HCT116 (cell line): ENCODE measurements at regions not wholly inside any gene's neighbourhood (a gene's known extent, or its start where the extent isn't known, plus 50 kb on each side); places are given as distances from the start of the nearest gene placed in this dataset.

Source experiments
- ATAC-seq: fragments of 200-7000 bp; cut with Tn5 transposase; 2 replicates; pipeline ENCODE4 v1.9.1; 2020; ENCODE audit warnings: mild to moderate bottlenecking, moderate library complexity
- BruUV-seq: library from RNA; stranded (reverse); fragments of 400-500 nt; replicated peaks from 2 replicates; lab custom pipeline; 2021; lab: Mats Ljungman, UMichigan
- CTCF ChIA-PET: fragments of 300-600 bp; sonication (Branson Sonifier 250); formaldehyde crosslinking; loops from one replicate; lab custom pipeline; 2021; ENCODE audit warnings: antibody characterized with exemption; lab: Charles Lee
- POLR2A ChIA-PET: fragments of 300-600, 350-600 bp; sonication (Branson Sonifier 250); formaldehyde crosslinking; loops from one replicate; lab custom pipeline; 2021; ENCODE audit warnings: antibody characterized with exemption; lab: Charles Lee
- RAD21 ChIA-PET, 2 experiments: fragments of 300-600 bp; sonication (Branson Sonifier 250); formaldehyde crosslinking; loops; one replicate each; lab custom pipeline; 2023; ENCODE audit warnings: low total read pairs in 2 of 2; ENCODE audit not compliant: uncharacterized antibody in 2 of 2, unreplicated experiment in 2 of 2, low non-redundant PET in 1 of 2; lab: Charles Lee
- DNase-seq: peaks from one replicate; pipeline ENCODE4 v3.0.0-alpha.2; 2010; ENCODE audit warnings: low read depth, low spot score
- H2AFZ ChIP-seq: fragments of 200-600 bp; shearing (Covaris generic), sonication (generic); 2 replicates; pipeline ENCODE4 v1.6.1; 2017; ENCODE audit warnings: low read depth, mixed run types, mixed read lengths, antibody characterized with exemption, low read length; ENCODE audit not compliant: poor library complexity, severe bottlenecking
- H3K27ac ChIP-seq: 2 replicates; pipeline ENCODE4 v1.5.1; 2012; ENCODE audit warnings: low read depth, low read length
- H3K27me3 ChIP-seq: fragments of 200-600 bp; sonication (generic); 2 replicates; pipeline ENCODE4 v1.6.1; 2016; ENCODE audit warnings: mixed run types, low read length, mixed read lengths; ENCODE audit not compliant: insufficient read depth
- H3K36me3 ChIP-seq, 2 experiments: fragments of 200-500 bp in 1 of 2; fragments of 200-600 bp in 1 of 2; sonication (Bioruptor generic) in 1 of 2; sonication (generic) in 1 of 2; 2 replicates each; pipeline versions ENCODE4 v1.5.1 to v1.6.1; 2014 to 2016; ENCODE audit warnings: low read length in 2 of 2, inconsistent platforms in 1 of 2, mixed read lengths in 1 of 2, mixed run types in 1 of 2; ENCODE audit not compliant: insufficient read depth in 2 of 2, control insufficient read depth in 1 of 2
- H3K4me1 ChIP-seq, 2 experiments: fragments of 200-600 bp in 1 of 2; sonication (generic) in 1 of 2; 2 replicates each; pipeline versions ENCODE4 v1.5.1 to v1.6.1; 2012 to 2017; ENCODE audit warnings: low read length in 2 of 2, inconsistent platforms in 1 of 2, mild to moderate bottlenecking in 1 of 2, mixed read lengths in 1 of 2, mixed run types in 1 of 2, moderate library complexity in 1 of 2; ENCODE audit not compliant: insufficient read depth in 2 of 2, control insufficient read depth in 1 of 2
- H3K4me2 ChIP-seq: fragments of 200-600 bp; sonication (generic); 2 replicates; pipeline ENCODE4 v1.6.1; 2017; ENCODE audit warnings: mixed run types, low read length, mixed read lengths
- H3K4me3 ChIP-seq, 2 experiments: fragments of 200-600 bp in 1 of 2; sonication (generic) in 1 of 2; replicated peaks in 1 of 2; 2 replicates each; pipeline ENCODE4 v1.5.1; 2011 to 2016; ENCODE audit warnings: low read length in 2 of 2, control low read depth in 1 of 2, low read depth in 1 of 2, mild to moderate bottlenecking in 1 of 2, mixed read lengths in 1 of 2, mixed run types in 1 of 2
- H3K79me2 ChIP-seq: fragments of 200-600 bp; sonication (generic); 2 replicates; pipeline ENCODE4 v1.6.1; 2017; ENCODE audit warnings: mild to moderate bottlenecking, mixed run types, low read length, moderate library complexity, mixed read lengths; ENCODE audit not compliant: insufficient read depth
- H3K9ac ChIP-seq: fragments of 200-600 bp; sonication (generic); 2 replicates; pipeline ENCODE4 v1.6.1; 2016; ENCODE audit warnings: low read length, mixed read lengths
- H3K9me2 ChIP-seq: fragments of 200-600 bp; sonication (generic), shearing (Covaris generic); 2 replicates; pipeline ENCODE4 v1.6.1; 2017; ENCODE audit warnings: mixed run types, mild to moderate bottlenecking, moderate library complexity; ENCODE audit not compliant: insufficient read depth
- H3K9me3 ChIP-seq, 2 experiments: fragments of 200-500 bp in 1 of 2; fragments of 200-600 bp in 1 of 2; sonication (Bioruptor generic) in 1 of 2; sonication (generic) in 1 of 2; 2 replicates each; pipeline ENCODE4 v1.6.1; 2014 to 2017; ENCODE audit warnings: low read length in 2 of 2, mixed read lengths in 2 of 2, inconsistent platforms in 1 of 2, low read depth in 1 of 2, mild to moderate bottlenecking in 1 of 2, mixed run types in 1 of 2, moderate library complexity in 1 of 2; ENCODE audit not compliant: control insufficient read depth in 1 of 2, insufficient read depth in 1 of 2
- H4K20me1 ChIP-seq: fragments of 200-600 bp; sonication (generic), shearing (Covaris generic); 2 replicates; pipeline ENCODE4 v1.6.1; 2017; ENCODE audit warnings: mixed run types, mild to moderate bottlenecking, moderate library complexity; ENCODE audit not compliant: insufficient read depth
- CEBPB ChIP-seq: IDR thresholded peaks from 2 replicates; pipeline ENCODE4 v1.6.1; 2012; ENCODE audit warnings: low read depth
- CTCF ChIP-seq, 3 experiments: fragments of 200-600 bp in 1 of 3; sonication (generic) in 1 of 3; IDR thresholded peaks in 2 of 3; conservative IDR thresholded peaks in 1 of 3; 2 replicates each; pipeline ENCODE4 v1.5.1; 2012 to 2017; ENCODE audit warnings: low read depth in 2 of 3, low read length in 2 of 3, antibody characterized with exemption in 1 of 3, borderline replicate concordance in 1 of 3, control low read depth in 1 of 3, mild to moderate bottlenecking in 1 of 3, mixed read lengths in 1 of 3, mixed run types in 1 of 3, moderate library complexity in 1 of 3; ENCODE audit not compliant: insufficient read depth in 1 of 3
- EZH2 ChIP-seq: fragments of 200-600 bp; sonication (generic); IDR thresholded peaks from 2 replicates; pipeline ENCODE4 v1.6.1; 2017; ENCODE audit warnings: antibody characterized with exemption, mixed run types
- EZH2phosphoT487 ChIP-seq: fragments of 200-600 bp; IDR thresholded peaks from 2 replicates; pipeline ENCODE4 v1.6.1; 2018; ENCODE audit warnings: antibody characterized with exemption, borderline replicate concordance
- FOSL1 ChIP-seq: IDR thresholded peaks from 2 replicates; pipeline ENCODE4 v1.6.1; 2012; ENCODE audit warnings: low read depth
- JUND ChIP-seq: IDR thresholded peaks from 2 replicates; pipeline ENCODE4 v1.6.1; 2012
- RAD21 ChIP-seq: IDR thresholded peaks from 2 replicates; pipeline ENCODE4 v1.6.1; 2012; ENCODE audit warnings: low read depth, mild to moderate bottlenecking
- REST ChIP-seq: IDR thresholded peaks from 2 replicates; pipeline ENCODE4 v1.6.1; 2012; ENCODE audit warnings: low read depth
- SRF ChIP-seq: IDR thresholded peaks from 2 replicates; pipeline ENCODE4 v1.6.1; 2012; ENCODE audit warnings: low read depth
- YY1 ChIP-seq: IDR thresholded peaks from 2 replicates; pipeline ENCODE4 v1.6.1; 2011; ENCODE audit warnings: low read length, low read depth, moderate library complexity, mild to moderate bottlenecking; ENCODE audit not compliant: insufficient replicate concordance; ENCODE audit errors: extremely low read depth
- ZNF274 ChIP-seq: fragments of 200-500 bp; sonication (Bioruptor generic); IDR thresholded peaks from 2 replicates; pipeline ENCODE4 v1.6.1; 2014; ENCODE audit warnings: mild to moderate bottlenecking, low read depth, low read length, inconsistent platforms
- intact Hi-C: fragments of 100-400 bp; cut with micrococcal nuclease; formaldehyde crosslinking; loops from 2 replicates; pipeline ENCODE4 v1.10.0; 2022

GRCh38 chrX:41022566-41022965, 62.7 kb upstream of the USP9X start (continued):
- no peak for TF ChIP-seq ZNF274

GRCh38 chrX:41023098-41023497, 62.1 kb upstream of the USP9X start:
- ATAC-seq (no peak), DNase-seq (no peak)
- no TSS peak for BruUV-seq
- peak overlapping the region; percentile 35 for H2AFZ ChIP-seq
- ChIA-PET CTCF (no interaction called here), RAD21 (no interaction called here), POLR2A (no interaction called here)
- H3K27ac ChIP-seq, result no peak overlapping the region
- H3K4me1 ChIP-seq, result peaks cover 0 to 10% of the 10 kb centered on the region in 2 experiments; a peak in 3 of 4 replicates
- intact Hi-C loops, result no loop called here
- H3K4me3 ChIP-seq, result no peak overlapping the region
- H3K36me3 ChIP-seq, result no peaks in the 10 kb centered on the region
- H3K9me3 ChIP-seq, result no peaks in the 10 kb centered on the region
- no peaks in the 10 kb centered on the region for H4K20me1 ChIP-seq
- TF ChIP-seq FOSL1 (no peak), EZH2 (no peak), CTCF (IDR thresholded peaks at IDR 0.05 in 2 of 3, conservative IDR thresholded peaks at IDR 0.05 in 1 of 3; ENCODE audit: borderline replicate concordance in 1 of 3, insufficient read depth in 1 of 3, low read depth in 2 of 3, low read length in 2 of 3) (no peak), EZH2phosphoT487 (no peak), RAD21 (no peak), CEBPB (no peak), JUND (no peak), YY1 (no peak), REST (no peak), SRF (no peak)
- H3K9ac ChIP-seq, result no peak overlapping the region
- H3K27me3 ChIP-seq, result no peaks in the 10 kb centered on the region
- H3K4me2 ChIP-seq, result peak overlapping the region; percentile 47
- no peaks in the 10 kb centered on the region for H3K79me2 ChIP-seq
- H3K9me2 ChIP-seq, result no peaks in the 10 kb centered on the region
